GM19455 (cell line): ENCODE measurements at regions not wholly inside any gene's neighbourhood (a gene's known extent, or its start where the extent isn't known, plus 50 kb on each side); places are given as distances from the start of the nearest gene placed in this dataset.
"Not testable (repeated sequence)": the region's sequence is repeated elsewhere in the genome, so short reads cannot be mapped to it uniquely, and the experiment has no call there.

ENCODE experiments used
- ATAC-seq: cut with Tn5 transposase; IDR thresholded peaks from one replicate; pipeline ENCODE4 v1.9.1; 2021; ENCODE audit not compliant: unreplicated experiment

GRCh38 chr4:131725521-131725920 is 1423.6 kb upstream of the PCDH10 start:
- not testable (repeated sequence) for ATAC-seq

- ATAC-seq: not testable (repeated sequence)
Observed at GRCh38 chr4:131726940-131727339, 1422.2 kb upstream of the PCDH10 start.

GRCh38 chr4:131727418-131727817 is 1421.7 kb upstream of the PCDH10 start:
- ATAC-seq: not testable (repeated sequence)

- not testable (repeated sequence) for ATAC-seq
Observed at GRCh38 chr4:131729205-131729604, 1419.9 kb upstream of the PCDH10 start.

- not testable (repeated sequence) for ATAC-seq
Observed at GRCh38 chr4:131729716-131730398, 1419.2 kb upstream of the PCDH10 start.

GRCh38 chr4:131730574-131730973 is 1418.5 kb upstream of the PCDH10 start:
- not testable (repeated sequence) for ATAC-seq

GRCh38 chr4:131732034-131732630 is 1417.0 kb upstream of the PCDH10 start:
- ATAC-seq: not testable (repeated sequence)

- ATAC-seq: not testable (repeated sequence)
Observed at GRCh38 chr4:131734321-131734720, 1414.8 kb upstream of the PCDH10 start.

- not testable (repeated sequence) for ATAC-seq
Observed at GRCh38 chr4:131734851-131735385, 1414.2 kb upstream of the PCDH10 start.

GRCh38 chr4:131738991-131739390 is 1410.1 kb upstream of the PCDH10 start:
- ATAC-seq: not testable (repeated sequence)

- ATAC-seq: not testable (repeated sequence)
Observed at GRCh38 chr4:131741836-131742235, 1407.3 kb upstream of the PCDH10 start.

GRCh38 chr4:131742536-131743205 is 1406.4 kb upstream of the PCDH10 start:
- ATAC-seq: not testable (repeated sequence)

GRCh38 chr4:131743348-131743747 is 1405.7 kb upstream of the PCDH10 start:
- ATAC-seq: not testable (repeated sequence)

GRCh38 chr4:131747203-131747602 is 1401.9 kb upstream of the PCDH10 start:
- not testable (repeated sequence) for ATAC-seq

- not testable (repeated sequence) for ATAC-seq
Observed at GRCh38 chr4:131749224-131749623, 1399.9 kb upstream of the PCDH10 start.

- ATAC-seq: not testable (repeated sequence)
Observed at GRCh38 chr4:131750006-131750405, 1399.1 kb upstream of the PCDH10 start.

- not testable (repeated sequence) for ATAC-seq
Observed at GRCh38 chr4:131750469-131750868, 1398.6 kb upstream of the PCDH10 start.

- ATAC-seq: not testable (repeated sequence)
Observed at GRCh38 chr4:131762234-131762633, 1386.9 kb upstream of the PCDH10 start.

GRCh38 chr4:131764730-131765129 is 1384.4 kb upstream of the PCDH10 start:
- no peak for ATAC-seq

GRCh38 chr4:131774382-131774781 is 1374.7 kb upstream of the PCDH10 start:
- ATAC-seq: not testable (repeated sequence)

- not testable (repeated sequence) for ATAC-seq
Observed at GRCh38 chr4:131810565-131810964, 1338.5 kb upstream of the PCDH10 start.
